NCI-H748 (cell line): ENCODE measurements at regions not wholly inside any gene's neighbourhood (a gene's known extent, or its start where the extent isn't known, plus 50 kb on each side); places are given as distances from the start of the nearest gene placed in this dataset.

Experiments
- DNase-seq: peaks from one replicate; lab custom pipeline; 2025; ENCODE audit not compliant: unreplicated experiment; lab: John Stamatoyannopoulos, UW

- DNase-seq, result no peak
Measured at GRCh38 chr9:134558124-134558905, 83.3 kb upstream of the COL5A1 start.

DNA sequence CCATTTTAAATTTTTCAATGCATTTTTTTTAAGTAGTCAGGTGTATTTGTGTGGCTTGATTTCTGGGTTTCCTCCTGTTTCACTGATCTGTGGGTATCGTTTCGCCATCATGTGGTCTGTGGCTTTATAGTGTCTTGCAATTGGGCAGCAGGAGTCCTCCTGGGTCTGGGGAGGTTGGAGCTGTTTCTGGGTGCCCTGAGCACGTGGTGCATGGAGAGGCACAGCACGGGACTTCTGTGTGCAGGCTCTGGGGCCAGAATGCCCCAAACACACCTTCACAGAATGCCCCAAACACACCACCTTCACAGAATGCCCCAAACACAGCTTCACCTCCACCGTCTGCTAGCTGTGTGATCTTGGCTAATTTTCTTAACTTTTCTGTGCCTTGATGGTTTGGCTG, 82.6 kb upstream of the COL5A1 start:
- no peak for DNase-seq

- DNase-seq, result no peak
Measured at GRCh38 chr9:134560206-134560605, 81.4 kb upstream of the COL5A1 start.

DNA sequence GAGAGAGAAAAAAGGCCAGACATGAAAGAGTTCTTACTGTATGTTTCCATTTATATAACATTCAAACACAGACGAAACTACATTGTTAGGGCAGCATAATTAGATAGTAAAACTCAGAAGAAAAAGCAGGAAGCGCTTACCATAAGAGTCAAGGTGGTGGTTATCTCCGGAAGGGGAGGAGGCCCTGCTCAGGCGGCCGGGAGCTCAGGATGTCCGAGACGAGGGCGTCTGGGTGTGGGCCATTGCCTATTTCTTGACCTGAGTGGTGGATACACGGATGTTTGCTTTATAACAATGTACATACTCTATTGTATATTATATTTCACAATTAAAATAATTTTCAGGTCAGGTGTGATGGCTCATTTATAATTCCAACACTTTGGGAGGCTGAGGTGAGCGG, 80.9 kb upstream of the COL5A1 start:
- DNase-seq, result no peak

GRCh38 chr9:134561427-134562145, 80.0 kb upstream of the COL5A1 start:
- no peak for DNase-seq

GRCh38 chr9:134562146-134562849, 79.3 kb upstream of the COL5A1 start:
- DNase-seq, result no peak

- DNase-seq, result no peak
Measured at GRCh38 chr9:134563397-134563796, 78.2 kb upstream of the COL5A1 start.

- no peak for DNase-seq
Measured at GRCh38 chr9:134564431-134565170, 77.0 kb upstream of the COL5A1 start.

DNA sequence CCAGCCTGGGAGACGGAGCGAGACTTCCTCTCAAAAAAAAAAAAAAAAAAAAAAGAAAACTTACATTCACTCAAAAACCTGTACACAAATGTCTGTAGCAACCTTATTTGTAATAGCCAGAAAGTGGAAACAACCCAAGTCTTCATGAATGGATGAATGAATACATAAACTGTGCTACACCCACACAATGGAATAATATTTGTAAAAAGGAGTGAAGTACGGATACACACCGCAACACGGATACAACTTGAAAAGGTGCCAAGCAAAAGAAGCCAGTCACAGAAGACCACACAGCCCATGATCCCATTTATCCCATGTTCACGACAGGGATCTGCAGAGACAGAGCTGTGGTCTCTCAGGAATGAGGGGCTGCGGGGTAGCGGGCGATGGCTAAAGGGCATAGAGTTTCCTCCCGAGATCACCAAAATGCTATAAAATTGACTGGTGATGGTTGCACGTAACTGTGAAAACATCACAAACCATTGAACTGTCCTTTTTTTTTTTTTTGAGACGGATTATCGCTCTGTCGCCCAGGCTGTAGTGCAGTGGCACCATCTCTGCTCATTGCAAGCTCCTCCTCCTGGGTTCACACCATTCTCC, 76.2 kb upstream of the COL5A1 start:
- DNase-seq, result no peak

DNA sequence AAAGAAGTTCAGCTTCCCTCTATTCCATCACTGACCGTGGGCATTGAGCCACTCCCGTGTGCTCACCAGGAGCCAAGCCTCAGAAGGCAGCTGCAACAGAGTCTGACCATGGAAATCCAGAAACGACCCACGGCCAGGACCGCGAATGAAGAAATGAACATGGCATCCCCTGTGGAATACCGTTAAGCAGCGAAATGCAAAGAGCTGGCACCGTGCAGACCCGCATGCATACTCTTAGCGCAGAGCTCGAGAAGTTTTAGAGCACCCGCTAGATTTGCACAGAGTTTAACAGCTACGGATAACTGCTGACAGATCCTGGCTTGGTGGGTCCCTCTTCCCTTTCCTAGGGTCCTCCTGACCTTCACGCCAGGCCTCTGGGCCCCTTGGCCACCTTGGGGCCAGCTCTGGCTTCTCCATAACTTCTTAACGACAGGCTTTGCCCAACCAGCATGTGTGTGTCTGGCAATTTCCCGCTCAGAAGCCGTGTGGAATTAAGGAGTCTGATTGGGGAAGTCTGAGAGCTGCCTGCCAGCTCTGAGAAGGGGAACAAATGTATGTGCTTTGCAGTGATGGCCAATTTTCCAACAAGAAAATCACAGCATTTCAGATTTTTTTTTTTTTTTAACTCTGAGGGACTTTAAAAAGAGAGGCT, 75.3 kb upstream of the COL5A1 start:
- DNase-seq, result no peak

DNA sequence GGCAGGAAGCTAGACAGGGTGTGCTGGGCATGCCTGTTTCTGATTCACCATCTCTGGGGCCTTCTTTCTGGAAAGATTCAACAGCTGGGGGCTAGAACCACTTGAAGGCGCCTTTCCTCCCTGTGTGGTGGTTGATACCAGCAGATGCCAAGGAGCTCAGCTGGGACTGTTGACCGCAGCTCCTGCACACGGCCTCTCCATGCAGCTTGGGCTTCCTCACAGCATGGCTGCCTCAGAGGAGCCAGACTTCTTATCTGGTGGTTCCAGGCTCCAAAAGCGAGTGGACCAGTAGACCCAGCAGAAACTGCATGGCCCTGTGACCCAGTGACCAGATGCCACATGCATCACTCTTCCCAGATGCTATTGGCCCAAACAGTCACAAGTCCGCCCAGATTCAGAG, 74.7 kb upstream of the COL5A1 start:
- no peak for DNase-seq

GRCh38 chr9:134568116-134568515, 73.5 kb upstream of the COL5A1 start:
- no peak for DNase-seq

- no peak for DNase-seq
Measured at GRCh38 chr9:134568811-134569210, 72.8 kb upstream of the COL5A1 start.

DNA sequence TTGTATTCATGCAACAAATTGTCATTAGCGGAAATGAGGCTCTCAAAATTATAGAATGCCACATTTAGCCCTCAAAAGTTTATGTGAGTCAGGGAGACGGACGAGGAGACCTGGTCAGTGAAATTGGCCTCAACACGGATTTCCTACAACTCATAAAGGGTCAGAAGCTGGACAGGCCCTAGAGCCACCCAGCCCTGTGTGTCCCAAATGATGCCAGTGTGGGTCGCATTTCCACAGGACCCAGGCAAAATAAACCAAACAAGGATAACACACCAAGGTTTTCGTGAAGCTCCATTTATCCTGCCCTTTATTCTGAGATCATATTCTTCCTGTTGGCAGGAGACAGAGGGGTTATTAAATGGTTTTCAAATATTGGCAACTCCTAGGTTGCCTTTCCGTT, 72.0 kb upstream of the COL5A1 start:
- DNase-seq, result no peak

GRCh38 chr9:134570151-134570621, 71.4 kb upstream of the COL5A1 start:
- no peak for DNase-seq

GRCh38 chr9:134570711-134571325, 70.8 kb upstream of the COL5A1 start:
- no peak for DNase-seq

DNA sequence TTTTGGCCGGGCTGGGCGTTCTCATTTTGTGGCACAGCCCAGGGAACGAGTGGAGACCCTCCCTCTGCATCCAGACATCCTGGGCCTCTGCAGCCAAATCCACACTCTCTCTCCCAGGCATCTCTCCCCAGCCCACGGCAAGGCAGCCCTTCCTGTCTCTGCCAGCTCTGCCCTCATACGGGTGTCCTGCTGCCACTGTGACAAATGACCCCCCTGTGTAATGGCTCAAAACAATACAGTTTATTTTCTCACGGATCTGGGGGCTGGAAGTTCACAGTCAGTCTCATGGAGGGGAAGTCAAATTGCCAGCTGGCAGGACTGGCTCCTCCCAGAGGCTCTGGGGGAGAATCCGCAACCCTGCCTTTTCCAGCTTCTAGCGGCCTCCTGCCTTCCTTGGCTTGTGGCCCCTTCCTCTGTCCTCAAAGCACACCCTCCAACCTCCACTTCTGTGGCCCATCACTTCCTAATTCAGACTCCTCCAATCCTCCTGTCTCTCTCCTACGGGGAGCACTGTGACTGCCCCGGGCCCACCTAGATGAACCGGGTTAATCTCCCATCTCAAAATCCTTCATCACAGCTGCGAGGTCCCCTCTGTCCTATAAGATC, 70.2 kb upstream of the COL5A1 start:
- DNase-seq, result no peak

DNA sequence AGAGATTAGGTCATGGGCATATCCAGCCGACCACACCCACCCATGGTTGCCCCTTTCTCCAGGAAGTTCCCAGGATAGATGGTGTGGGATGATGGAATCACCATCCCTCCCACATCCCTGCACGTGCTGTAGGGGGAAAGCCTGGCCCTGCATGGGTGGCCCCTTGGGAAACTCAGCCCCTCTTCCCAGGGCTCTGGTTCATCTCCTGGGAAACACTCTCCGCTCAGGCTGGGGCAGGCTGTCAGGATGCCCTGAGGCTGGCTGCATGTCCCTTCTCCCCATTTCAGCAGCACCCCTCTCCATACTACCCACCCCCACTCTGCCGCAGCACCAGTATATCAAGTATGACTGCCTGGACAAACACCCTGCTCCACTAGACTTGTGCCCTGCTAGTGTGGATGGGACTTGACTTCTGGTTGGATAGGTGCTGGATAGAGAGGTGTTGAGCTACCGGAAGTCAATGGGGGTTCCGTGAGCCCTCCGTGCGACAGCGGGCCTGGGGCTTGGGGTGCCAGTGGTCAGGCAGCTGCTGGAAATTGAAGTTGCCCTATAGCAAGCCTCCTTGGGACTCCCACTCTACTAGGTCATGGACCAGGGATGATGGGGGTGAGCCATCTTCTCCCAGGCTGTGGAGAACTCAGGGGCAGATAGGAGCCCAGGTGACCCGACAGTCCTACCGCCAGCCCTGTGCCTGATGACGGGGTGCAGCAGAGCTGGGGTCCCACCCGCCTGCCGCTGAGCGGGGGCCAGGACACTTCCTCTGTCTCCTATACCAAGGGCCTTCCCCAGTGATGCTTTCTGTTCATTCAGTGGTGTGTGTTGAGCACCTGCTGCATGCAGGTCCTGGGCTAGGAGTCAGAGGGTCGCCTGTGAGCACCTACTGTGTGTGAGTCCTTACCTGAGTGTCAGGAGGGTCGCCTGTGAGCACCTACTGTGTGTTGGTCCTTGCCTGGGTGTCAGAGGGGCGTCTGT, 69.4 kb upstream of the COL5A1 start:
- DNase-seq, result no peak
